GM12891 (cell line): ENCODE measurements at regions not wholly inside any gene's neighbourhood (a gene's known extent, or its start where the extent isn't known, plus 50 kb on each side); places are given as distances from the start of the nearest gene placed in this dataset.

ENCODE experiments used
- PAX5 ChIP-seq: IDR thresholded peaks from 2 replicates; pipeline ENCODE4 v1.6.1; 2011; ENCODE audit warnings: low read length, moderate library complexity, mild to moderate bottlenecking; ENCODE audit not compliant: insufficient read depth, severe bottlenecking
- POLR2A ChIP-seq: IDR thresholded peaks from 2 replicates; pipeline ENCODE4 v1.6.1; 2011; ENCODE audit warnings: low read depth, low read length, control low read depth
- POLR2AphosphoS5 ChIP-seq: IDR thresholded peaks from 2 replicates; pipeline ENCODE4 v1.6.1; 2011; ENCODE audit warnings: low read depth, low read length, control low read depth
- SPI1 ChIP-seq: IDR thresholded peaks from 2 replicates; pipeline ENCODE4 v1.6.1; 2011; ENCODE audit warnings: low read depth, low read length, control low read depth
- TAF1 ChIP-seq: IDR thresholded peaks from 2 replicates; pipeline ENCODE4 v1.6.1; 2011; ENCODE audit warnings: low read depth, low read length, control low read depth

GRCh38 chr1:101331794-101332193 lies 95.0 kb downstream of the S1PR1 start:
- TF ChIP-seq POLR2A, result no peak
- no peak for TF ChIP-seq TAF1
- no peak for TF ChIP-seq POLR2AphosphoS5
- TF ChIP-seq PAX5, result no peak
- no peak for TF ChIP-seq SPI1
